HG03432 (cell line): ENCODE measurements at regions not wholly inside any gene's neighbourhood (a gene's known extent, or its start where the extent isn't known, plus 50 kb on each side); places are given as distances from the start of the nearest gene placed in this dataset.
"Not testable (repeated sequence)": the region's sequence is repeated elsewhere in the genome, so short reads cannot be mapped to it uniquely, and the experiment has no call there.

ENCODE experiments used
- ATAC-seq: cut with Tn5 transposase; IDR thresholded peaks from one replicate; pipeline ENCODE4 v1.9.1; 2021; ENCODE audit warnings: mild to moderate bottlenecking, moderate library complexity; ENCODE audit not compliant: unreplicated experiment

GRCh38 chr9:84501587-84501986 lies 161.0 kb upstream of the SLC28A3 start:
- no peak for ATAC-seq

DNA sequence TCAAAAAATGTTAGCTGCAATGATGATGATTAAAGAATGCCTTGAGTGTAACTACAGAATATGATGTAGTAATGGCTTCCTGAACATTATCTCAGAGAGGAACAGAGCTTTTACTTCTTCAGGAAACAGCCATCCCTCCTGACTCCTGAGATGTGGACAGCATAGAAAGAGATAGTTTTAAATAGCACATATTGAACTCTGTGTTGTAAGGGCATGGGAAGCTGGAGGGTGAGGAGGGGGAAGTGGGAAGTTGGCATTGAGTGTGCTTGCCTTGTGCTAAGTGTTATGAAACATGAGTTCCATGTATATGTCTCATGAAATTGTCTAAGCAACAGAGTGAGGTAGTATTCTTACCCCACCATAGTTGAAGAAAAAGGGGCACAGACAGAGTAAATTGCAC lies 161.5 kb upstream of the SLC28A3 start:
- no peak for ATAC-seq

DNA sequence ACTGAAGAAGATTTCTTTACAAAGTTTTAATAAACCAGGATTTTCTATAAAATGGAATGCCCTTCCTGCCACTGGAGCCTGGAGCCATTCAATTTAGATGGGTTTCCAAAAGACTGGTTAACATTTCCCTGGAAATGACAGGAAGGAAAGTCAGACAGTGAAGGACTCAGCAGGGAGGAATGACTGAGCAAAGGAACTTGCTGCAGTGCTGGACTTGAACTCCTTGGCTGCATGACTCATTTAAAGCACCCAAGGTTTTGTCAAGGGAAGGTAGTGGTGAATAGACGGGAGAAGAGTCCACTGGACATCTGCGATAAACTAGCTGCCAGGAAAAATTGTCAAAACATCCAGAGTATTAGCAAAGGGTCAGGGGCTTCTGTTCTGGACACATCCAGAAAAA lies 163.8 kb upstream of the SLC28A3 start:
- no peak for ATAC-seq

- no peak for ATAC-seq
Measured at GRCh38 chr9:84511651-84512050, 157.9 kb upstream of the NTRK2 start.

DNA sequence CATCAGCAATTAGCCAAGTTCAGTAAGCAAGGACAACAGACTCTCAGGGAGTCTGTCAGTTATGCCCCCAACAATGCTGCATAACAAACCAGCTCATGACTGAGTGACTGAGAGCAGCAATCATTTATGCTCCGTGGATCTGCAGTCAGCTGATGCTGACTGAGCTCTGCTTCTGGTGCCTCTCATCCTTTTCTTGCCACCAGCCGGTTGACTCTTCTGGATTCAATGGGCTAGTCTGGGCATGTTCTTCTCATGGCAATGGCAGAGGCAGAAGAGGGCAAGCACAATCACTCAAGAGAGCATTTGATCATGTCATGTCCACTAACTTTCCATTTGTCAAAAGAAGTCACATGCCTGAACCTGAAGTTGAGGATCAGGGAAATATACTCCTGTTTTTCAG lies 157.0 kb upstream of the NTRK2 start:
- ATAC-seq = no peak

DNA sequence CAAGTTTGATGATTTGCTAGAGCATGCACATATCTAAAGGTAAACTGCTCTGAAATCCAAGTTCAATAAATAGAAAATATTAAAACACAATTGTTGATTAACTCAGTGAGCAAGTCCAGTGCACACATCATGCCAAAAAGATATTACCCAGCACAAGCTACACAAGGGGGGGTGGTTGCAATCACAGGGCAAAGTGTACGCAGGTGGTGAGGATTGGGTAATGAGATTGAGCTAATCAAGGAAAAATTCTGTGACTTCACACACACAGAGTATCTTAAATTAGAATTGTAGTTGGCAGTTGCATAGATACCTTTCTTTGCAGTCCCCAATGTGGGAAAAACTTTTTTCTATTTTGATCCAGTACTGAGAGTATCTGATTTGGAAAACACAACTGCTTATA lies 156.1 kb upstream of the NTRK2 start:
- no peak for ATAC-seq

DNA sequence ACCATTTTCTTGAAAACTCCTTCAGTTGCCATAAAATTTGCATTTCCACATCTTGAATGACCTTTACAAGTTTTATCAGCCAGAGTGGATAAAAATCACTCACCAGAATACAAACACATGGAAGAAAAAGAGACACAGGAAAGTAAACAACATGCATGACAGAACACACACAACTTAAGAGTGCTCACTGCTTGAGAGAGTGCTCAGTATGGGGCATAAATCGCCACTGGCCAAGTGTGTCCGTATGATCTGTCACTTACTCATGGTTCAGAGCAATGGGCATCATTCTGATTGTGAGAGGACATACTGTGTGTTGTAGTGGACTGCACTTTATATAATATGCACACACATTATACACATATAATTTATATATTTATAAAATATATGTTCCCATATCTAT lies 155.6 kb upstream of the NTRK2 start:
- ATAC-seq = no peak

GRCh38 chr9:84514421-84514820 lies 155.1 kb upstream of the NTRK2 start:
- no peak for ATAC-seq

DNA sequence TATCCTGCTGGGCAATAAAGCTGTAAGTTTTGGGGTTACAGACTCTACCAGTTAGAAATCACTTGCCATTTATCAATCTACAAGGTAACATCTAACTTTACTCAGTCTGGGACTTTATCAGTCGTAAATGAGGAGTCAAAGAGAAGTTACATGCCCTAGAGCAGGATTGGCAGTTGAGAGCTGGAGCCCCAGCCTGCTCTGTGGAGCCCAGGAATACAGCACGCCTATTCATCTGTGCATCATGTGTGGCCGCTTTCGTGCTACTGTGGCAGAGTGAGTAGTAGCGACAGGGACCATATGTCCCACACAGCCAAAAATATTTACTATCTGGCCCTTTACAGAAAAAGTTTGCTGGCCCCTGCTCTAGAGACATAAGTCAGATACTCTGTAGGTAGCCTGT lies 152.5 kb upstream of the NTRK2 start:
- ATAC-seq = no peak

- ATAC-seq = no peak
Measured at GRCh38 chr9:84519413-84519812, 150.1 kb upstream of the NTRK2 start.

DNA sequence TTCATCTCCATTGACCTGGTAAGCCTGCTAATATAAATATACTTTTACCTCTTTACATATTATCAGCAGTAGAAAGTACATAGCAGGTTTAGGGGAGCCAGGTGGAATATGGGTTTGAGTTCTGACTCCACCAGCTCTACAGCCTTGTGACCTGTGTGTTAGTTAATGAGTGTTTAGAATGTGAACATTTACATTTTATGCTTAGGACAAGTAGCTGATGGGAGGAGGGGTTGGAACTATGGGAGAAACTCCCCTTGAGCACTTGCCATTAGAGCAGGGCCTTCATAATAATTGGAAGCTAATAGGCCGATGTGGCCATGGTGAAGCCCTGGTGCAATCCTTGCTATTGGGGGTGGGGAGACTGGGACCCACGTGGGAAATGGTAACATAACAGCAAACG lies 148.3 kb upstream of the NTRK2 start:
- no peak for ATAC-seq

DNA sequence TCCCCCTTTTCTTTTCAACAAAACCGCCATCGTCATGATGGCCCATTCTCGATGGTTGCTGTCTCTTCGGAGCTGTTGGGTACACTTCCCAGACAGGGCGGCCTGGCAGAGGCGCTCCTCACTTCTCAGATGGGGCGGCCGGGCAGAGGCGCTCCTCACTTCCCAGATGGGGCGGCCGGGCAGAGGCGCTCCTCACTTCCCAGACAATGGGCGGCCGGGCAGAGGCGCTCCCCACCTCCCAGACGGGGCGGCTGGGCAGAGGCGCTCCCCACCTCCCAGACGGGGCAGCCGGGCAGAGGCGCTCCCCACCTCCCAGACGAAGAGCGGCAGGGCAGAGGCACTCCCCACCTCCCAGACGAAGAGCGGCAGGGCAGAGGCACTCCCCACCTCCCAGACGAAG lies 143.3 kb upstream of the NTRK2 start:
- not testable (repeated sequence) for ATAC-seq

DNA sequence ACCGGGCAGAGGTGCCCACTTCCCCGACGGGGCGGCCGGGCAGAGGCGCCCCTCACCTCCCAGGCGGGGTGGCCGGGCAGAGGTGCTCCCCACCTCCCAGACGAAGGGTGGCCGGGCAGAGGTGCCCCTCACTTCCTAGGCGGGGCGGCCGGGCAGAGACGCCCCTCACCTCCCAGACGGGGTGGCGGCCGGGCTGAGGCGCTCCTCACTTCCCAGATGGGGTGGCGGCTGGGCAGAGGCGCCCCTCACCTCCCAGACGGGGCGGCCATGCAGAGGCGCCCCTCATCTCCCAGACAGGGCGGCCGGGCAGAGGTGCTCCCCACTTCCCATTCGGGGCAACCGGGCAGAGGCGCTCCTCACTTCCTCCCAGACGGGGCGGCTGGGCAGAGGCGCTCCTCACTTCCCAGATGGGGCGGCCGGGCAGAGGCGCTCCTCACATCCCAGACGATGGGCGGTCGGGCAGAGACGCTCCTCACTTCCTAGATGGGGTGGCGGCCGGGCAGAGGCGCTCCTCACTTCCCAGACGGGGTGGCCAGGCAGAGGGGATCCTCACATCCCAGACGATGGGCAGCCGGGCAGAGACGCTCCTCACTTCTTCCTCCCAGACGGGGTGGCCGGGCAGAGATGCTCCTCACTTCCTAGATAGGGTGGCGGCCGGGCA lies 142.3 kb upstream of the NTRK2 start:
- ATAC-seq = not testable (repeated sequence)

DNA sequence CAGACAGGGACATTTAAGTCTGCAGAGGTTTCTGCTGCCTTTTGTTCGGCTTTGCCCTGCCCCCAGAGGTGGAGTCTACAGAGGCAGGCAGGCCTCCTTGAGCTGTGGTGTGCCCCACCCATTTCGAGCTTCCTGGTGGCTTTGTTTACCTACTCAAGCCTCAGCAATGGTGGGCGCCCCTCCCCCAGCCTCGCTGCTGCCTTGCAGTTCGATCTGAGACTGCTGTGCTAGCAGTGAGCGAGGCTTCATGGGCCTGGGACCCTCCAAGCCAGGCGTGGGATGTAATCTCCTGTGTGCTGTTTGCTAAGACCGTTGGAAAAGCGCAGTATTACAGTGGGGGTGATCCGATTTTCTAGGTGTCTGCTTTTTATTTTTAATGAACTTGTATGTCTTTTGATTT lies 133.6 kb upstream of the NTRK2 start:
- not testable (repeated sequence) for ATAC-seq

GRCh38 chr9:84538879-84539278 lies 130.7 kb upstream of the NTRK2 start:
- no peak for ATAC-seq

GRCh38 chr9:84542554-84542953 lies 127.0 kb upstream of the NTRK2 start:
- no peak for ATAC-seq

GRCh38 chr9:84554069-84554664 lies 115.4 kb upstream of the NTRK2 start:
- no peak for ATAC-seq

GRCh38 chr9:84556556-84556955 lies 113.0 kb upstream of the NTRK2 start:
- no peak for ATAC-seq

GRCh38 chr9:84557751-84558150 lies 111.8 kb upstream of the NTRK2 start:
- no peak for ATAC-seq

GRCh38 chr9:84563691-84564090 lies 105.8 kb upstream of the NTRK2 start:
- no peak for ATAC-seq

DNA sequence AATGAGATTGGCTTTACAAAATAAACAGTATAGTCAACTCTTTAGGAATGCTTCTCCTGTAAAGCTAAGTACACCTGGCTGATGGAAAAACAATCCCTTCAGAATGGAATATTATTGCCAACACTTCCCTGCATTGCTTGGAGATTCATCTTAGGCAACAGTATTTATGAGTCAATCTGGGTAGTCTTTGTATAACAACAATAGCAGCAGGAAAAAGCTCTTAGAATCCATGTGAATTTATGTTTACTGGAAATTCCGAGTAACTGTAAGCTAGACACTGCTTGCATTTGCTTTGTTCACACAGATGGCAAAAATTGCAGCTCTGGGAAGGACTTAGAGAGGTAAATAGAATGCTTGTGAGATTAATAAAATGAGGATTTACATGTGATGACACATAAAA lies 101.7 kb upstream of the NTRK2 start:
- ATAC-seq = no peak

- no peak for ATAC-seq
Measured at GRCh38 chr9:84570482-84571154, 98.9 kb upstream of the NTRK2 start.
